ENCODE measurements at regions not wholly inside any gene's neighbourhood (a gene's known extent, or its start where the extent isn't known, plus 50 kb on each side); places are given as distances from the start of the nearest gene placed in this dataset.
A peak's percentile ranks its signal among the peaks of the same experiment; 100 is the strongest.

DNA sequence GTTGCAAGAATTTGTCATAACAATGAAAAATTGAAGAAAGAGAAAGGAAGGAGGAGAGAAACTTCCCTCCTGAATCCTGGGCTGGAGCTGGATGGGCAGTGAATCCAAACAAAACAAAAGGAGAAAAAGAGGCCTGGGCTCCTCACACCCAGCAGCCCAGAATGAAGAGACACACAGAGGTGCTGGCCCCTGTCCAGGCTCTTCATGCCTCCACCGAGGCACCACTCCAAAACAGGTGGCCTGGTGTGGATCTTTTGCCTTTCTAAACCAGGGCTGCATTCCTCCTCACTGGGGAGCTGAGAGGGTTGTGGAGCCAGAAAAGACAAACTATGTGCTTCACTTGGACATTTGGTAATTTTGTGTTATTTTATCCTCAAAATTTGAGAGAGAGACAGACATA lies 76.0 kb downstream of the FAM124B start:
- DNase-seq, result no peak

DNA sequence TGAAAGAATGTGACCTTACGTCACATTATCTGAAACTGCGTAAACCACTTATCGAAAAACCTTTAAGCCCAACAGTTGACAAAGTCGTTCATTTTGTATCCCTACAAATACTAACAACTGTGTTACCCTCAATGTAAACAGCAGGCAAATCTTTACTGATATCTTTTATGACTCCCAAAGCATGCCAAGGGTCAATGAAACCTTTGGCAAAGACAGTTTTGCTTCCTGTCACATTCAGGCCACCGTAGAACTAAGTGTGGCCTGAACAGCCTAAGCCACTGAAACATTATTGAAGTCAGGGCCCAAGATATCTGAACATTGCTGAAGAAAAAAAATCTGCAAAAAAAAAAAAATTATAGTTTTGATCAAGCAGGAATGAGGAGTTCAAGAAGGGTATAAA lies 77.3 kb downstream of the FAM124B start:
- DNase-seq, result no peak

DNA sequence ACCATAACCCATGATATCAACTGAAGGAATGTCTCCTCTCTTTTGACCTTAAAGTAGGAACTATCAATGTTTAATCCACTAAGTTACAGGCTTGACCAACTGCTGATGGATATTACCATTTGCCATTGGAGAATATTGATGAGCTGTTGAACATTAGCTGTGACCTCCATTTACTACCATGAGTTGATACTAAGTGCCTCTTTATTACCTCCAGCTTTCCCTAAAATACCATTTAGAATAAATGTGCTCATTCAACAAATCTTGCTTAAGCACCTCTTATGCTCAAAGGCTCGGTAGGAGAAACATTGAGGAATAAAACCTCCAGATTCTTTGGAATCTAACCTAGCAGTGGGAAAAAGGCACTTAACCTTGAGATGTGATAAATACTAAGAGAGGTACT lies 81.2 kb downstream of the FAM124B start:
- no peak for DNase-seq

- DNase-seq, result no peak
Observed at GRCh38 chr2:224319750-224320149, 82.2 kb downstream of the FAM124B start.

- no peak for DNase-seq
Observed at GRCh38 chr2:224312741-224313140, 89.2 kb downstream of the FAM124B start.

DNA sequence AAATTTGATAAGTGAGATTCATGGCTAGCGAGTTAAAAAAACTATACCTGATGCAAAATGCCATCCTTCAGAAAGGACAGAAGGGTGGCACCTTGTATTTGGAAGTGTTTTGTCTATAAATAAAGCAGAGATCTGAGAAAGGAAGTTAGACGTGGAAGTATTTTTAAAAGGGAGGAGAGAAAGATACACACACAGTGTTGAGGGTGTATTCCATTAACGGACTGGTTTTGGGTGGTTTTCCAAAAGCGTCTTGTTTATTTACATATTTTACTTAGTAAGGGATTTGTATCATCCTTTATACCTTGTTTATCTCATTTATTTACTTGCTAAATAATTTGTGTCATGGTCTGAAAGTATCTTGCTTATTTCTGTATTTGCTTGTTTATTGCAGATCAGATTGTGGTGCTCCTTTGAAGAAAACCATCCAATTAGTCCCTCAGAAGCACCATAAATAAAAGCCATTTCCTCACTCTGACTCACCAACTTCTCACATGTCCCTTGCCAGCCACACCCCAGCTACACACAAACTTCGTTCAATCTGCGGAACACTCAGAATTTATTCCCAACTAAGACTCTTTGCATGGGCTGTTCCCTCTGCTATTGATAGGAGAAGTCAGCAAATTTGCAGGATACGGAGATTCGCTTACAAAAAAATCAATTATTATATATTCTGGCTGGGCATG lies 90.8 kb downstream of the FAM124B start:
- no peak for DNase-seq

DNA sequence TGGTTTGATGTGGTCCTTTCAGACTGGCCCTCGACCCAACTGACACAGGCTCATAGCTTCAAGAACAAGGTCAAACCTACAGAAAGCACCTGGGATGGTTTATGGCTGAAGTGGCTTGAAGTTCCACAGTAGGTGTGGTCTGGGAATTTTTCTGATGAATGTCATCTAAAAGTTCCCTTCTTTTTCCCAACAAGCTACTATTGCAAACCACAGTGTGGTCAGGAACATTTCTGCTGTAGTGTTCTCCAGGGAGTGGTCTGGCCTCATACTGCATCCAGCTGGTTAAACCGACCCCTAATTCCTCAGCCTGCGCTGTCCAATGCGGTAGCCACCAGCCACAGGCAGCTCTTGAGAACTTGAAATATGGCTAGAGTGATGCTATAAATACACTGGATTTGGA lies 92.7 kb downstream of the FAM124B start:
- DNase-seq, result no peak

GRCh38 chr2:224308272-224308911 lies 93.5 kb downstream of the FAM124B start:
- DNase-seq, result no peak

- no peak for DNase-seq
Observed at GRCh38 chr2:224302952-224303351, 99.0 kb downstream of the FAM124B start.

GRCh38 chr2:224293976-224294375 lies 107.9 kb downstream of the FAM124B start:
- no peak for DNase-seq

DNA sequence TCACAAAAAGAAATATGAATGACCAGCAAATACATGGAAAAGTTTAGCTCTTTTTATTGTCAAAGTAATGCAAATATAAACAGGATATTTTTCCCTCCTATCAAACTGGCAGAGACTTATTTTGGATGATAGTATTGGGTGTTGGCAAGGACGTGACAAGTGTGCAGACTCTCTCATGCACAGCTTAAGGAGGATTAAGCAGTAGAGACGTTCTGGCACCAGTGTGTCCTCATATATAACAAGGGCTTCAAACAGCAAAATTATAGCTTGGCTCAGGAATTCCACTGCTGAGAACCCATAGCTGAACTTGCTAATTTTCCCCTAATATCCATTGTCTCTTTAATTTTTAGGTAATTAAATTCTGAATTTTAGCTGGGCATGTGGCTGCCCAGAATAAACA lies 114.4 kb downstream of the FAM124B start:
- no peak for DNase-seq

DNA sequence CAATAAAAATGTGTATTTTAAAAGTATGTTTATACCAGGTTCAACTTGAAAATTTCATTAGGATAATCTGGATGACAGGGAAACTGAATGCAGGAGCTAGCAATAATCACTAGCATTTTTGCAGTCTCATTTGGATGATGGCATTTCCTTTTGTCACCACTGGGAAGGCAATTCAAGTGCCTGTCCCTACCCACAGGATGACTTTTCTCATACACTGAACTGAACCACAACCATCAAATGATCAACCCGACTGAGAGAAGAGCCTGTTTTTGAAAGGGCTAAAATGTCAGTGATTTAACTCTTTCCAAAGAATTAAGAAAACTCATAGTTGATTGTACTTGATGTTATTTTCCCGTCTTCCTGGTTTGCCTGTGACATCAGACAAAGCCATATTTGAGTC lies 115.0 kb downstream of the FAM124B start:
- no peak for DNase-seq

DNA sequence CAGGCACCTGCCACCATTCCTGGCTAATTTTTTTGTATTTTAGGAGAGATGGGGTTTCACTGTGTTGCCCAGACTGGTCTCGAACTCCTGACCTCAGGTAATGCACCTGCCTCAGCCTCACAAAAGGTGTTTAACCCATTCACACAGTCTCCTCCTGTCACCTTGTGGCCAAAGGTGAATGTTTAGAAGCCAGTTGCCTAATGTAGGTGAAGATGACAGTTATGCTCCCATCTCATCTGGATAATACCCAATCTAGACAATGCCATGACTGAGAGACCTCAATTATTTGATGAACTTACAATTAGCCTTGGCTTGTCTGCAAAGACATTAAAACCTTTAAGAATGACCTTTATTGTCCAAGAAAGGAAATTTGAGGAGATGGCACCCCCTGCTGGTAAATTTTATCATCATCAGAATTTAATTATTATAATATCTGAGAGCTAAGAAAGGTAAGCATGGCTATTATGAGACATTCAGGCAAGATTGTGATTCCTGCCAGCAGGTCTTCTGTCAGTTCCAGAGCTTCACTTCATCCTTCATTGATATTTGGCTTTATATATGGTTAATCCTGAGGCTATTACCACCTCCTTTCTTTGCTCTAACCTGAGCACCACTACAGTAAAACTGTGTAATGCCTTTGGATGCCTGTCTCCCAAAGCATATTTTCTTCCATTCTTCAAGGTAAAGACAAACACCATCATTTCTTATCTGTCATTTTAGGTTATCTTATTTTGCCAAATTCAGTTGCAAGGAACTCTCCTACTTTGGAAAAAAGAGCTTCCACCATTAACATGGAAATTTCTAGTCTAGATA lies 117.6 kb downstream of the FAM124B start:
- peak in 1 of 2 donors; percentile 41 for DNase-seq

DNA sequence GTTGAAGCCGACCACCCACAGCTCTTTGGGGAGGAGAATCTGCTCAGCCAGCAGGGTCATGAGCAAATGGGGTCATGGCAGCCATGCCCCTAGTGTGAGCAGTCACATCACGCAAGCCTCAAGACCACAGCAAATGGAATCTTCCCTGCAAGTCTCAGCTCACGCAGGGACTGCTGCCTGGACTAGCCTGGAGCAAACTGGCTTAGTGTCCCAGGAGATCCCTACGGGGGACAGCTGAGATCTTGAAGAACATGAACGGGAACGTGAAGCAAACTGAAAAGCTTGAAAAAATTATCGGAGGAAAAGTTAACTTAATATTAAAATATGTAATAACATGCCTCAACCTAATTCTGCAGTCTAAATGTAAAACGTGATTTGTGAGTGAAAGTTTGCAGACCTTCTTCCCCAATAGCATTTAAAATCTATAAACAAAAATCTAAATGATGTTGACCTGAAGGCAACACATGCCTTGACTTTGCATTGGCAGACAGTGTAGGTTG lies 118.4 kb downstream of the FAM124B start:
- DNase-seq, result no peak

DNA sequence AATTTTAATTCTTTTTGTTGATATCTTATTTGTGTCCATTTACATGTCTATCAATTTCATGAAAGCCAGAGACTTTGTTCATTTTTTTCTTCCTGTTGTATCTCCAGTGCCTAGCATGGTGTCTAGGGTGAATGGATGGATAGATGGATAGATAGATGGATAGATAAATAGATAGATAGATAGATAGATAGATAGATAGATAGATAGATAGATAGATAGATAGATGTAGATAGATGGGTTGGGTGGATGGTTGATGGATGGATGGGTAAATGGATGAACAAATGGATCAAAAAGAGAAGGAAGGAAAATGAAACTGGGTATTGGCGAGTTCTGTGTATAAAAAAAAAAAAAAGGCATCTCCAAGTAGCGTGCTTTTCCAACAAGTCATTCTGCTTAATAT lies 120.5 kb downstream of the FAM124B start:
- DNase-seq, result no peak

GRCh38 chr2:224278531-224278930 lies 123.4 kb downstream of the FAM124B start:
- no peak for DNase-seq

GRCh38 chr2:224276251-224276650 lies 125.7 kb downstream of the FAM124B start:
- no peak for DNase-seq

- no peak for DNase-seq
Observed at GRCh38 chr2:224272237-224272910, 129.5 kb downstream of the FAM124B start.

DNA sequence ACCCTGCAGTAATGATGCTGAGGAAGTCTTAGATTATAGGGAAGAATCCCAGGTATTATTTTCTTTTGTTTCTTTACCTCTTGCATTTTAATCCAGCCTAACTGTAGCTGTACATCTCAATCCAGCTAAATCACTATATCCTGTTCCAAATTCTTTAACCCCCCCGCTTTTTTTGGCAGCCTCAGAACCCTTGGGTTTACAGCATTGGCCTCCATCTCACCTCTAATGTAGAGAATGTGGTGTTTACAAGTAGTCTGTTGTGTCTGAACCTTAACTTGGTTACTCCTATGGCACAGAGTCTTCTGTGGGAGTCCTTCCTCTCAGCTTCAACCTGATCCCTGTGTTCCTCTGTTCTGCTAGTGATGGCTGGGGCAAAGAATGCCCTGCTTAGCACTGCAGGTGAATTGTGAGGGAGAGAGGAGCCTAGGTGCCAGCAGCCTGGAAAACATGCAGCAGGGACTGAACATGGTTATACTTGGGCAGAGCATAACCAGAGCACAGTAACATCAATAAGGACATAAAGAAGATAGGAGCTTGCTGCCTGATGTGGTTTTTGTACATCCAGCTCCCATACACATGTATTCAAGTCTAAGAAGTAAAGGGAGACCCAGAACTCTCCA lies 130.2 kb downstream of the FAM124B start:
- no peak for DNase-seq

DNA sequence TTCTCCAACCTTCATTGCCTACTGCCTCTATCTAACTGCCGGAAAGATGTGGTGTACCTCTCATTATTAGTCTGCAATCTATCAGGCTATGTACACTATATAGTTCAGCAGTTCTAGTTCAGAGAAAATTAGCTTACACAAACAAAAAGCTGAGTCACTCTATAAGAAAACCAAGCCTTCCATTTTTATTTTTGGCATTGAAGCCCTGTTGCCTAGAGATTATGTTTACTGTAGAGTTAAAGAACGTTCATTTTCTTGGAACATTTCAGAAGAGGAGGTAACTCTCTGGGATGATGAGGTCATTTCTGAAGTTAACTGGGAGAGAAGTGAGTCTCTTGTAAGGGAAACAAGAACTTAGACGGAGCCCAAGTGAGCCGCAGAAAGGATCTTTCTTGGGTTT lies 133.5 kb downstream of the FAM124B start:
- DNase-seq, result no peak

- no peak for DNase-seq
Observed at GRCh38 chr2:224264259-224264658, 137.6 kb downstream of the FAM124B start.

GRCh38 chr2:224263571-224264043 lies 138.3 kb downstream of the FAM124B start:
- no peak for DNase-seq

GRCh38 chr2:224261326-224261725 lies 140.6 kb downstream of the FAM124B start:
- DNase-seq, result no peak
